GM13977 (cell line): ENCODE measurements at regions not wholly inside any gene's neighbourhood (a gene's known extent, or its start where the extent isn't known, plus 50 kb on each side); places are given as distances from the start of the nearest gene placed in this dataset.

Experiments
- DNase-seq: peaks from one replicate; pipeline ENCODE4 v3.0.0; 2012; ENCODE audit warnings: low spot score
- in situ Hi-C: fragments of 300-500 bp; cut with MboI; formaldehyde crosslinking; loops from one replicate; pipeline ENCODE4 v1.12.0; 2022; ENCODE audit warnings: low sequenced_read_pairs, low pct_unique_long_range_greater_than_20kb, mixed read lengths, inconsistent platforms; ENCODE audit not compliant: unreplicated experiment
- TF ChIP-seq, protein P1 (sequence below): IDR thresholded peaks from 2 replicates; pipeline ENCODE4 v1.5.1; 2012; ENCODE audit warnings: mild to moderate bottlenecking, control low read depth; ENCODE audit not compliant: insufficient read depth; ENCODE audit errors: extremely low read depth, missing control alignments

DNA sequence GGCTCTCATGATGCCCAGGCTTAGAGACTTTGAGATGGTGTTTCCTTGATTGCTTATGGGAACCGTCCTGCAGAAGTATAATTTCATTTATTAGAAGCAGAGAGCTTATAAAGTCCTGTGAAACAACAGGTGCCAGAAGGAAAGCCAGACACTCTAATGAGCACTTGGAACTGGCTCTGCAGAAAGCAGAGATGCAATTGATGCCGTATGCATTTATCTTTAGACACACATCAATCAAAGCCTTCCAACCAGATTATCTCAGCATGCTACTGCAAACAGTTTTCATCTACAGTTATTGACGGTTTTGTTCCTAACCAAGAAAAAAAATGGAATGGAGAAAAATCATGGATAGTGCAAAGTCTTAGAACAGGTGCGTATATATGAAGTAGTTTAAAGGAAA, 371.7 kb upstream of the PRKCQ start:
- in situ Hi-C loops = no loop called here
- no peak for DNase-seq
- TF ChIP-seq, protein P1, sequence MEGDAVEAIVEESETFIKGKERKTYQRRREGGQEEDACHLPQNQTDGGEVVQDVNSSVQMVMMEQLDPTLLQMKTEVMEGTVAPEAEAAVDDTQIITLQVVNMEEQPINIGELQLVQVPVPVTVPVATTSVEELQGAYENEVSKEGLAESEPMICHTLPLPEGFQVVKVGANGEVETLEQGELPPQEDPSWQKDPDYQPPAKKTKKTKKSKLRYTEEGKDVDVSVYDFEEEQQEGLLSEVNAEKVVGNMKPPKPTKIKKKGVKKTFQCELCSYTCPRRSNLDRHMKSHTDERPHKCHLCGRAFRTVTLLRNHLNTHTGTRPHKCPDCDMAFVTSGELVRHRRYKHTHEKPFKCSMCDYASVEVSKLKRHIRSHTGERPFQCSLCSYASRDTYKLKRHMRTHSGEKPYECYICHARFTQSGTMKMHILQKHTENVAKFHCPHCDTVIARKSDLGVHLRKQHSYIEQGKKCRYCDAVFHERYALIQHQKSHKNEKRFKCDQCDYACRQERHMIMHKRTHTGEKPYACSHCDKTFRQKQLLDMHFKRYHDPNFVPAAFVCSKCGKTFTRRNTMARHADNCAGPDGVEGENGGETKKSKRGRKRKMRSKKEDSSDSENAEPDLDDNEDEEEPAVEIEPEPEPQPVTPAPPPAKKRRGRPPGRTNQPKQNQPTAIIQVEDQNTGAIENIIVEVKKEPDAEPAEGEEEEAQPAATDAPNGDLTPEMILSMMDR = no peak

- in situ Hi-C loops = no loop called here
- TF ChIP-seq, protein P1 = no peak
- no peak for DNase-seq
Observed at GRCh38 chr10:6950133-6950532, 370.1 kb upstream of the PRKCQ start.

GRCh38 chr10:6944436-6944835, 364.4 kb upstream of the PRKCQ start:
- DNase-seq = no peak
- in situ Hi-C loops = no loop called here
- TF ChIP-seq, protein P1 = no peak

GRCh38 chr10:6938384-6938783, 358.3 kb upstream of the PRKCQ start:
- in situ Hi-C loops = no loop called here
- TF ChIP-seq, protein P1 = no peak
- no peak for DNase-seq

DNA sequence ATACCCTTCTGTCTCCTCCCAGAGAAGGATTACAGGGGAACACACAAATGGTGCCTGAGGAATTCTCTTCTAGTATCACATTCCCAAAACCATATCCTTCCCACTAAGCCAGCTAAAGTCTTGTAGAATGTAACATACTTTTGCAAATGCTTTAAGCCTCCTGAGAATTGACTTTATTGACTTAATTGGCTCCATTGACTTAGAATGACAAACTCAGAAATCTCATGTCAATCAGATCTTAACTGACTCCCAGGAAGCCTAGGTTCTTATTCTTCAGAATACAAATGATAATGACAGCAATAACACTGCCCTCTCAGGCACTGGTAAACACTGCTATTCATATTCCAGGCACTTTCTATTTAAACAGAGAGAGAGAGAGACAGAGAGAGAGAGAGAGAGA, 356.9 kb upstream of the PRKCQ start:
- in situ Hi-C loops = no loop called here
- no peak for DNase-seq
- TF ChIP-seq, protein P1 = no peak

DNA sequence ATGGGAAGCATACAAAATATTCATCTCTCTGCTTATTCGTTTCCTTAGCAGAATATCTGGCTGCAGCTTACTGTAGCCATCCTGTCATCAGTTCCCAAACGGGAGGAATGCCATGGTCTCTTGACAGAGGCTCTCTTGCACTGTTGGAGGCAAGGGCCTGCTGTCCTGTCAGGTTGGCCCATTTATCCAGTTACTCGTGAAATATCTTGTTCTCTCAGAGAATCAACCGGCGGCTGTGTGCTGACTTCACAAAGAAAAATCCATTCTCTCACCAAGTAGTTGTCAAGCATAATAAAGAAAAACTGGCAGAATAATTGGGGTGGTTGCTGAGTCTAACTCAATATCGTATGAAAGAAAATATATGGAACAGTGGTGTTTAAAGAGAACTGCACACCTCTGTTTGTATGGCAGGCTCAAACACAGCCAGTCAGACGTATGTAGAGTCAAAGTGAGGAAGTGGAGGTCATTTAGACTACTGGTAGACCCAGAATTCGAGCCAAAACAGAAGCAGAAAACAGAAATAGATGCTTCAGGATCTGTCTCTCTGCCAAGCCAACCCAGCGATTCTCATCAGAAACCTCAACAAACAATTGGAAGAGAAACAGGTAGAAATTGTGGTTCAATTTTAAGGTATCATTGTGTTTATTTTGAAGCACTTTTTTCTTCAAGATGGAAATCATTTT, 349.2 kb upstream of the PRKCQ start:
- DNase-seq = no peak
- in situ Hi-C loops = no loop called here
- TF ChIP-seq, protein P1 = no peak

DNA sequence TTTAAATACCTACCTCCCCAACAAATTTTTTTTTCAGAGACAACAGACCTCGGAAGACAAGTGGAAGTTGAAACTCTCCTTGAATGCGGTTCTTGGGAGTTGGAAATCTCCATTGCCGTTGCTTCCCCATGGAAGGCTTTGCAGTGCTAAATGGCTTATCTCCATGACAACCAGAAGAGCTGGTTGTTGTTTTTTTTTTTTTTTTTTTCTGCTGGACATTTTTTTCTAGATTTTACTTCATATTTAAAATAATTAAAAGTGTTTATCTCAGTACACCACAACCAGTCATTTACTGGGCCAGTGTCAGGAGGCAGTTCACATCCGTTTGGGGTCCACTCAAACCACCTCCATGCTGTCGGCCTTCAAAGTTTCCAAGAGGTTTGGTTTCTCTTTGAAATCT, 348.5 kb upstream of the PRKCQ start:
- in situ Hi-C loops = no loop called here

More for the DNA sequence above, 348.5 kb upstream of the PRKCQ start:
- no peak for DNase-seq
- TF ChIP-seq, protein P1 = no peak
